Lower lobe of right lung (tissue), 2 donors: ENCODE measurements at regions not wholly inside any gene's neighbourhood (a gene's known extent, or its start where the extent isn't known, plus 50 kb on each side); places are given as distances from the start of the nearest gene placed in this dataset.

Experiments used
- ATAC-seq, 2 donors: fragments of 200-7000 bp; cut with Tn5 transposase; one replicate each; pipeline ENCODE4 v1.9.1; 2020 to 2022; ENCODE audit warnings: mild to moderate bottlenecking in 2 of 2, moderate library complexity in 2 of 2
- DNase-seq: peaks from one replicate; pipeline ENCODE4 v3.0.0-alpha.2; 2020
- H3K27ac ChIP-seq: fragments of 200-600 bp; one replicate; pipeline ENCODE4 v1.8.0; 2022
- H3K27me3 ChIP-seq: fragments of 200-600 bp; one replicate; pipeline ENCODE4 v1.8.0; 2022; ENCODE audit warnings: low read depth
- H3K36me3 ChIP-seq: fragments of 200-600 bp; one replicate; pipeline ENCODE4 v1.8.0; 2022; ENCODE audit warnings: mild to moderate bottlenecking
- H3K4me1 ChIP-seq: fragments of 200-600 bp; one replicate; pipeline ENCODE4 v1.8.0; 2022
- H3K4me3 ChIP-seq: fragments of 200-600 bp; one replicate; pipeline ENCODE4 v1.8.0; 2022; ENCODE audit warnings: mild to moderate bottlenecking
- H3K9me3 ChIP-seq: fragments of 200-600 bp; one replicate; pipeline ENCODE4 v1.8.0; 2022
- CTCF ChIP-seq: fragments of 200-600 bp; IDR thresholded peaks from one replicate; pipeline ENCODE4 v1.8.0; 2022; ENCODE audit warnings: antibody characterized with exemption, mild to moderate bottlenecking
- intact Hi-C: fragments of 100-400 bp; cut with DNase I; formaldehyde crosslinking; loops from one replicate; pipeline ENCODE4 v1.11.0; 2022
- donor health status: DM: no; HTN: yes; CAD: no; lungs with severe emphysema.

GRCh38 chr5:161089569-161089968, 237.6 kb upstream of the ATP10B start:
- ATAC-seq: no peak
- no peak for DNase-seq
- no peak for TF ChIP-seq CTCF
- Histone ChIP-seq H3K36me3 (no peaks in the 10 kb centered on the region), H3K27ac (no peak overlapping the region), H3K4me3 (no peak overlapping the region), H3K27me3 (no peaks in the 10 kb centered on the region), H3K4me1 (no peaks in the 10 kb centered on the region), H3K9me3 (no peaks in the 10 kb centered on the region)
- intact Hi-C loops: no loop called here

DNA sequence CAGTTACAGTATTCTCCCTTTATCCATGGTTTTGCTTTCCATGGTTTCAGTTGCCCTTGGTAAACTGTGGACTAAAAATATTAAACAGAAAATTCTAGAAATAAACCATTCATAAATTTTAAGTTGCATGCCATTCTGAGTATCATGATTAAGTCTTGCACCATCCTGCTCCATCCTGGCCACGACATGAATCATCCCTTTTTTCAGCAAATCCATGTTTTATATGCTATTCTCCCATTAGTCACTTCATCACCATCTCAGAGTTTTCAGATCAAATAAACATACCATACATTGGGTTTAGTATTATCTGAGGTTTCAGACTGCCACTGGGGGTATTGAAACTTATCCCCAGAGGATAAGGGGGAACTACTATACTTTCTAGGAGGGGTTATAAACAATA, 234.4 kb upstream of the ATP10B start:
- Histone ChIP-seq H3K27me3 (no peaks in the 10 kb centered on the region), H3K27ac (no peak overlapping the region), H3K4me1 (no peaks in the 10 kb centered on the region), H3K9me3 (no peaks in the 10 kb centered on the region), H3K36me3 (no peaks in the 10 kb centered on the region), H3K4me3 (no peak overlapping the region)
- ATAC-seq: no peak
- TF ChIP-seq CTCF: no peak
- intact Hi-C loops: no loop called here
- DNase-seq: no peak

DNA sequence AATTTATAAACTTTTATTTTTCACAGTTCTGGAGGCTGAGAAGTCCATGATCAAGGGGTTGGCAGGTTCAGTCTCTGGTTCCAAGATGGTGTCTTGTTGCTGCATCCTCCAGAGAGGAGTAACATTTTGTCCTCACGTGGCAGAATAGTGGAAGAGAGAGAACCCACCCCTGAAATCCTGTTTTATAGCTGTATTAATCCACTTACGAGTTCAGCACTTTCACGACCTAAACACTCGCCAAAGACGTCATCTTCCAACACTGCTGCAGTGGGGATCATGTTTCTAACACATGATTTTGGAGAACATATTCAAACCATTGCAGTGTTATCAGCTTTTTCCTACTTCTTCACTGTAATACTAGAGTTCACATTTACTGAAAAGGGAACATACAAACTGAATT, 233.0 kb upstream of the ATP10B start:
- TF ChIP-seq CTCF: no peak
- ATAC-seq (no peak), DNase-seq (no peak)
- H3K36me3 ChIP-seq: no peaks in the 10 kb centered on the region
- no peak overlapping the region for H3K4me3 ChIP-seq
- no peaks in the 10 kb centered on the region for H3K27me3 ChIP-seq
- intact Hi-C loops: no loop called here
- H3K4me1 ChIP-seq: no peaks in the 10 kb centered on the region
- no peaks in the 10 kb centered on the region for H3K9me3 ChIP-seq
- no peak overlapping the region for H3K27ac ChIP-seq

- ATAC-seq (no peak), DNase-seq (no peak)
- no peak overlapping the region for H3K27ac ChIP-seq
- H3K9me3 ChIP-seq: no peaks in the 10 kb centered on the region
- no peaks in the 10 kb centered on the region for H3K27me3 ChIP-seq
- H3K4me3 ChIP-seq: no peak overlapping the region
- intact Hi-C loops: no loop called here
- no peaks in the 10 kb centered on the region for H3K36me3 ChIP-seq
- no peaks in the 10 kb centered on the region for H3K4me1 ChIP-seq
- no peak for TF ChIP-seq CTCF
Observed at GRCh38 chr5:161084115-161084514, 232.1 kb upstream of the ATP10B start.

DNA sequence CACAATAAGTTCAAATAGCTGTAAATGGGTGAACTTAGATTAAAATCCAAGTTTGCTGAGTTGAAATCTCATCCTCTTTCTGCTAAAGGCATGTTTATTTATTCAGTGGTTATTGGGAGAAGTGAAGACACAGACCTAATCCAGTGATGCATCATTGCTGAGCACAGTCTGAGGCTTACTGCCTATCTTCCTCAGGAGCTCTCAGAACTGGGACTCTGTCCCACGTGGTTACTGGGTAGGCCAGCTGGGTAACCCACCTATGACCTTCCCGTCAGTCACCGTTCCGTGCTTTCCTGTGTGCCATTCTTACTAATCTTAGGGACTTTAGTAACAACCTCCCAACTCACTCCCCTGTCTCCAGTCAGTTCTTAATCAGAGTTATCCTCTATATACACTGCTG, 226.8 kb upstream of the ATP10B start:
- Histone ChIP-seq H3K27me3 (no peaks in the 10 kb centered on the region), H3K4me3 (no peak overlapping the region), H3K9me3 (no peaks in the 10 kb centered on the region), H3K36me3 (no peaks in the 10 kb centered on the region), H3K27ac (no peak overlapping the region), H3K4me1 (no peaks in the 10 kb centered on the region)
- intact Hi-C loops: no loop called here
- ATAC-seq (no peak), DNase-seq (no peak)
- TF ChIP-seq CTCF: no peak

- DNase-seq (no peak), ATAC-seq (no peak)
Observed at GRCh38 chr5:161077936-161078545, 226.0 kb upstream of the ATP10B start.

More at GRCh38 chr5:161077936-161078545, 226.0 kb upstream of the ATP10B start:
- H3K27me3 ChIP-seq: no peaks in the 10 kb centered on the region
- no peaks in the 10 kb centered on the region for H3K4me1 ChIP-seq
- H3K9me3 ChIP-seq: no peaks in the 10 kb centered on the region
- no peak overlapping the region for H3K27ac ChIP-seq
- H3K36me3 ChIP-seq: no peaks in the 10 kb centered on the region
- TF ChIP-seq CTCF: no peak
- intact Hi-C loops: no loop called here
- H3K4me3 ChIP-seq: no peak overlapping the region
